ENCODE measurements at regions not wholly inside any gene's neighbourhood (a gene's known extent, or its start where the extent isn't known, plus 50 kb on each side); places are given as distances from the start of the nearest gene placed in this dataset.

- no peak for DNase-seq
Measured at GRCh38 chr5:157923765-157924164, 64.8 kb upstream of the CLINT1 start.

GRCh38 chr5:157922026-157922425, 63.1 kb upstream of the CLINT1 start:
- DNase-seq = no peak

GRCh38 chr5:157920828-157921170, 61.9 kb upstream of the CLINT1 start:
- no peak for DNase-seq

GRCh38 chr5:157918811-157919742, 60.1 kb upstream of the CLINT1 start:
- DNase-seq = no peak

- peak; percentile 86 for DNase-seq
Measured at GRCh38 chr5:157917899-157918809, 59.2 kb upstream of the CLINT1 start.

- DNase-seq = no peak
Measured at GRCh38 chr5:157917491-157917890, 58.5 kb upstream of the CLINT1 start.

GRCh38 chr5:157915638-157916037, 56.7 kb upstream of the CLINT1 start:
- peak; percentile 92 for DNase-seq

GRCh38 chr5:157914151-157914788, 55.3 kb upstream of the CLINT1 start:
- DNase-seq = peak; percentile 73

GRCh38 chr5:157913575-157913974, 54.6 kb upstream of the CLINT1 start:
- DNase-seq = peak; percentile 75

- peak; percentile 99 for DNase-seq
Measured at GRCh38 chr5:157912621-157913325, 53.8 kb upstream of the CLINT1 start.

GRCh38 chr5:157911568-157911967, 52.6 kb upstream of the CLINT1 start:
- no peak for DNase-seq

All from DMS53 (cell line).